Type B pancreatic cell (in vitro differentiated cells): ENCODE measurements at regions not wholly inside any gene's neighbourhood (a gene's known extent, or its start where the extent isn't known, plus 50 kb on each side); places are given as distances from the start of the nearest gene placed in this dataset.

ENCODE experiments used
- DNase-seq: peaks from one replicate; pipeline ENCODE4 v3.0.0; 2021; ENCODE audit warnings: mixed read lengths; ENCODE audit not compliant: unreplicated experiment; ENCODE audit errors: extremely low spot score
- H3K27ac Mint-ChIP-seq: 2 replicates; pipeline ENCODE4 v1.8.0; 2021; ENCODE audit warnings: mild to moderate bottlenecking, mixed read lengths
- H3K27me3 Mint-ChIP-seq: 2 replicates; pipeline ENCODE4 v1.8.0; 2021; ENCODE audit warnings: mixed read lengths
- H3K36me3 Mint-ChIP-seq: 2 replicates; pipeline ENCODE4 v1.8.0; 2021; ENCODE audit warnings: mixed read lengths
- H3K4me1 Mint-ChIP-seq: one replicate; pipeline ENCODE4 v1.8.0; 2021; ENCODE audit warnings: mixed read lengths; ENCODE audit not compliant: unreplicated experiment
- H3K4me3 Mint-ChIP-seq: 2 replicates; pipeline ENCODE4 v1.8.0; 2021; ENCODE audit warnings: mild to moderate bottlenecking, mixed read lengths
- H3K9me3 Mint-ChIP-seq: 2 replicates; pipeline ENCODE4 v1.8.0; 2021; ENCODE audit warnings: mixed read lengths
- TF ChIP-seq, protein P1 (sequence below): fragments of 200-600 bp; sonication (generic); conservative IDR thresholded peaks from 2 replicates; pipeline ENCODE4 v1.5.0; 2021; ENCODE audit warnings: antibody characterized with exemption, mild to moderate bottlenecking

DNA sequence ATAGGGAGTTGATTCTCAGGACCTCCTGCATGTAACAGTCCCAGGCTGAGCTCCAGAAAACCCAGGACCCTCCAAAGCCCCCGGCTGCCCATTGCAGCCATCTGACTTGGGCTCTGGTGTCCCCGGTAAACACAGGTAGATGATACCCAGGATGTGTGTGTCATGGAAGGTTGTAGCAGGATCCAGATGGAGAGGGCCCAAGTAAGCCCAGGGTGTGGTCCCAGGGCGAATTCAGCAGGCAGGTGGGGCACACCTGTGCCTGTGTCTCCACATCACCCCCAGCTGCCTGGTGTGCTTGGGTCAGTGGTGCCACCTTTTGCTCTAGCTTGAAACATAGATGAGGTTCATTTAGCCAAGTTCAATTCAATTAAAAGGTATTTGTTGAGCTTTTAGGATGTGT lies 524.1 kb downstream of the GLRX3 start:
- no peak overlapping the region for H3K4me3 Mint-ChIP-seq
- peaks cover 3% of the 10 kb centered on the region for H3K27me3 Mint-ChIP-seq
- no peaks in the 10 kb centered on the region for H3K36me3 Mint-ChIP-seq
- no peak for DNase-seq
- TF ChIP-seq, protein P1, sequence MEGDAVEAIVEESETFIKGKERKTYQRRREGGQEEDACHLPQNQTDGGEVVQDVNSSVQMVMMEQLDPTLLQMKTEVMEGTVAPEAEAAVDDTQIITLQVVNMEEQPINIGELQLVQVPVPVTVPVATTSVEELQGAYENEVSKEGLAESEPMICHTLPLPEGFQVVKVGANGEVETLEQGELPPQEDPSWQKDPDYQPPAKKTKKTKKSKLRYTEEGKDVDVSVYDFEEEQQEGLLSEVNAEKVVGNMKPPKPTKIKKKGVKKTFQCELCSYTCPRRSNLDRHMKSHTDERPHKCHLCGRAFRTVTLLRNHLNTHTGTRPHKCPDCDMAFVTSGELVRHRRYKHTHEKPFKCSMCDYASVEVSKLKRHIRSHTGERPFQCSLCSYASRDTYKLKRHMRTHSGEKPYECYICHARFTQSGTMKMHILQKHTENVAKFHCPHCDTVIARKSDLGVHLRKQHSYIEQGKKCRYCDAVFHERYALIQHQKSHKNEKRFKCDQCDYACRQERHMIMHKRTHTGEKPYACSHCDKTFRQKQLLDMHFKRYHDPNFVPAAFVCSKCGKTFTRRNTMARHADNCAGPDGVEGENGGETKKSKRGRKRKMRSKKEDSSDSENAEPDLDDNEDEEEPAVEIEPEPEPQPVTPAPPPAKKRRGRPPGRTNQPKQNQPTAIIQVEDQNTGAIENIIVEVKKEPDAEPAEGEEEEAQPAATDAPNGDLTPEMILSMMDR = no peak
- H3K9me3 Mint-ChIP-seq = no peaks in the 10 kb centered on the region
- no peak overlapping the region for H3K27ac Mint-ChIP-seq
- no peaks in the 10 kb centered on the region for H3K4me1 Mint-ChIP-seq

DNA sequence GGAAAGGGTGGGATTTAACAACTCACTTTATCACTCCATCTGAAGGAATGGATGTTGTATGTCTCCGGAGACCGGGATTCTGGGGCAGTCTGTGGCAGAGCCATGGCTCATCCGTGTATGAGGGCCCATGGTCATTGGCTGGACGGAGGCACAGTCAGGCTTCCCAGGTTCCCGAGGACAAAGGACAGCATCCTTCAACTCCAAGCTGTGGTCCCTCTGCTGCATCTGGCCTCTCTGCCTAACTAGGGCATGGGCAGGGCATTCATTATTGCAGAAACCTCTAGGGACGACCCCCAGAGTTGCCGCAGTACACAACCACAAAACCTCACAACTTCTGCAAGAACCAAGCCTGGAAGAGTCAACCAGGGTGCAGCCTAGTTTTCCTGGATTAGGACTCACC lies 525.2 kb downstream of the GLRX3 start:
- Mint-ChIP-seq H3K4me1 (no peaks in the 10 kb centered on the region), H3K9me3 (no peaks in the 10 kb centered on the region), H3K36me3 (no peaks in the 10 kb centered on the region), H3K27ac (no peak overlapping the region), H3K27me3 (peaks cover 11% of the 10 kb centered on the region), H3K4me3 (no peak overlapping the region)
- TF ChIP-seq, protein P1 = no peak
- DNase-seq = no peak

DNA sequence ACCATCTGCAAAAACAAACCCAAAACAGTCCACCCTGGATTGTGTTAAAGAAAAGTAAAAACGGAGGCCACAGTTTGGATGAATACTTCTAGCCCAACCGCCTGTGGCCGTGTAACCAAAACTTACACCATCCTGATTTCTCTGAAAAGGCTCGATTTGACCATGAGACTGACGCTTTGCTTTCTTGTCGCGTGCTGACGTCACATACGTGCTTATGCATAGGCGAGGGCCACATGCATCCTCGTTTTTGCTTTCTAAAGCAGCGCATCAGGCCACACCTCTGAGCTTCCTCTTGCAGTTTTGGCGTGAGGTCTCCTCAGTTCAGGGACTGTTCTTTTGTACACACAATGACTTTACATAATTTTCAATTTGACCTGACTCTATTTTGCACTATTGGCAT lies 526.6 kb downstream of the GLRX3 start:
- H3K9me3 Mint-ChIP-seq = no peaks in the 10 kb centered on the region
- no peaks in the 10 kb centered on the region for H3K4me1 Mint-ChIP-seq
- H3K27me3 Mint-ChIP-seq = peaks cover 12% of the 10 kb centered on the region
- TF ChIP-seq, protein P1 = no peak
- no peak for DNase-seq
- H3K27ac Mint-ChIP-seq = no peak overlapping the region
- H3K4me3 Mint-ChIP-seq = no peak overlapping the region
- H3K36me3 Mint-ChIP-seq = no peaks in the 10 kb centered on the region

DNA sequence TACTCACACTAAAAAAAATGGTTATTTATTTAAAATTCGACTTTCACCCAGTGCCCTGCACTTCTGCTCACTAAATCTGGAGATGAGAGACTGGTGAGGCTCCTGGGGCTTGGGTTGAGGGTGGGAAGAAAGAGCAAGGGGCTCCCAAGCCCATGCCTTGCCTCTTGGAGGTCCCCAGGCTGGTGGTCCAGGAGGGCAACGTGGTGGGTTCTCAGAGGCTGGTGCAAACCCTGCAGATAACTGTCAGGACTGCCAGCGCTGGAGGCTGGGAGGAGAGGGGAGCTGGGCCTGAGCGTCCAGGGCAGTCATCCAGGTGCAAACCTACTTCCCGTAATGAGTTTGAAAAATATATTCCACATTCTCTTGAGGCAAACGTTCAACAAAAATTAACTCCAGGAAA lies 528.3 kb downstream of the GLRX3 start:
- Mint-ChIP-seq H3K4me1 (no peaks in the 10 kb centered on the region), H3K27me3 (peaks cover 13% of the 10 kb centered on the region), H3K4me3 (no peak overlapping the region), H3K9me3 (no peaks in the 10 kb centered on the region), H3K36me3 (no peaks in the 10 kb centered on the region), H3K27ac (no peak overlapping the region)
- DNase-seq = no peak
- TF ChIP-seq, protein P1 = no peak

DNA sequence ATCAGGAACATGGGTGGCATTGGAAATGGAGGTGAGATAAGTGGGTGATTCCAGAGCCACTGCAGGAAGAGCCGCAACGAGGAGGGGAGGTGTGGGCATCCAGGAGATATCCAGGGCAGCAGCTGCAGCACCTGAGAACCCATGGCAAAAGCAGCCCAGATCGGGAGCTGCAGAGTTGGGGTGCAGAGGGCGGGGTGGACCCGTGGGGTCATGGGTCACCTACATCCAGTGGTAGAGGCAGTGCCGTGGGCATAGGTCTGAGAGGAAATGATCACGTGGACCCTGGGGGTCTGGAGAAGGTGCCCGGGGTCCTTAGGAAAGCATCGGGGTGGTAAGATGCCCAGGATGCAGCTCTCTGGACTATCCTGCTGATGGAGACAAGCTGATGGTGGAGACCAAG lies 530.0 kb downstream of the GLRX3 start:
- Mint-ChIP-seq H3K4me1 (no peaks in the 10 kb centered on the region), H3K27me3 (peaks cover 13% of the 10 kb centered on the region), H3K4me3 (no peak overlapping the region), H3K9me3 (no peaks in the 10 kb centered on the region), H3K36me3 (no peaks in the 10 kb centered on the region), H3K27ac (no peak overlapping the region)
- TF ChIP-seq, protein P1 = no peak
- no peak for DNase-seq

DNA sequence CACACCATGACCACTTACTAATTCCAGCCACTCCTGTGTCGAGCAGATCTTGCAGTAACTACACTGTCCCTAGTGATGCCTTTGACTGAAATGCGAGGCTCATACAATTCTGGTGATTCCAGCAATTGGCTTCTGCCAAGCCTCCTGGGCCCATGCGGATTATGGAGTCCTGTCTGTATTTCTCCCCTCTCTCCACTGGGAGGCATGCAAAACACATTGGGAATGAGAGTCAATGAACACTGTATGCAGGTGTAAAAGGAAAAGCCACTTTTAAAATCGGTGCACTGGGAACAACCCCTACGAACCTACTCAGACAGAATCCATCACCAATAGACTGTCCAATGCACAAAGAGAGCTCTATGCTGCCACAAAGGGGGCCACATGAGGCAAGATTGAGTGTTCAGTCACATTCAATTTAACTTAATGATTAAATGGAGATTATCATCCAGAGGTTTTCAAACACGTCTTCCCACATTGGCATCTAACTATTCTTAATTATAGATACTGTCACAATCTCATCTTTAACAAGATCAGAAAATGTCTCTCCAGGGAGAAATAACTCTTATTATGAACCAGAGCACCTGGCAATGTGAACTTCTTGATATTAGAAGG lies 550.6 kb downstream of the GLRX3 start:
- Mint-ChIP-seq H3K9me3 (peaks cover 5% of the 10 kb centered on the region), H3K27ac (no peak overlapping the region), H3K27me3 (peaks cover 4% of the 10 kb centered on the region), H3K4me3 (no peak overlapping the region), H3K36me3 (no peaks in the 10 kb centered on the region), H3K4me1 (no peaks in the 10 kb centered on the region)
- TF ChIP-seq, protein P1 = peak; percentile 76
- no peak for DNase-seq
